ENCODE measurements at regions not wholly inside any gene's neighbourhood (a gene's known extent, or its start where the extent isn't known, plus 50 kb on each side); places are given as distances from the start of the nearest gene placed in this dataset.

- Histone ChIP-seq H3K9me3 (ENCODE audit: control insufficient read depth in 4 of 4, low read length in 3 of 4) (no peaks in the 10 kb centered on the region), H3K27ac (ENCODE audit: low read depth in 1 of 2, low read length in 2 of 2) (no peak overlapping the region), H3K4me3 (ENCODE audit: low read depth in 1 of 3, low read length in 3 of 3) (no peak overlapping the region), H3K36me3 (ENCODE audit: control insufficient read depth in 4 of 4, insufficient read depth in 3 of 4, low read depth in 1 of 4, low read length in 3 of 4) (no peaks in the 10 kb centered on the region), H3K9ac (ENCODE audit: low read depth in 1 of 2, low read length in 2 of 2) (no peak overlapping the region), H3K4me1 (ENCODE audit: control insufficient read depth in 4 of 4, insufficient read depth in 4 of 4, low read length in 3 of 4) (no peaks in the 10 kb centered on the region), H3K27me3 (ENCODE audit: control insufficient read depth in 4 of 4, insufficient read depth in 4 of 4, low read length in 3 of 4) (no peaks in the 10 kb centered on the region)
- no peak for DNase-seq (ENCODE audit: low spot score)
- TF ChIP-seq EGR1 (IDR thresholded peaks at IDR 0.05; ENCODE audit: low read depth in 2 of 2): no peak
- TF ChIP-seq GABPA (IDR thresholded peaks at IDR 0.05 in 1 of 2, conservative IDR thresholded peaks at IDR 0.05 in 1 of 2): no peak
- no peak for TF ChIP-seq NR2F2 (IDR thresholded peaks at IDR 0.05)
- no peak for TF ChIP-seq RAD21 (IDR thresholded peaks at IDR 0.05)
- TF ChIP-seq ZBTB33 (IDR thresholded peaks at IDR 0.05): no peak
- TF ChIP-seq, protein P1, sequence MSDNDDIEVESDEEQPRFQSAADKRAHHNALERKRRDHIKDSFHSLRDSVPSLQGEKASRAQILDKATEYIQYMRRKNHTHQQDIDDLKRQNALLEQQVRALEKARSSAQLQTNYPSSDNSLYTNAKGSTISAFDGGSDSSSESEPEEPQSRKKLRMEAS (IDR thresholded peaks at IDR 0.05): no peak
These were observed 890.0 kb upstream of the DDX18 start for GRCh38 chr2:116924509-116924908.

DNA sequence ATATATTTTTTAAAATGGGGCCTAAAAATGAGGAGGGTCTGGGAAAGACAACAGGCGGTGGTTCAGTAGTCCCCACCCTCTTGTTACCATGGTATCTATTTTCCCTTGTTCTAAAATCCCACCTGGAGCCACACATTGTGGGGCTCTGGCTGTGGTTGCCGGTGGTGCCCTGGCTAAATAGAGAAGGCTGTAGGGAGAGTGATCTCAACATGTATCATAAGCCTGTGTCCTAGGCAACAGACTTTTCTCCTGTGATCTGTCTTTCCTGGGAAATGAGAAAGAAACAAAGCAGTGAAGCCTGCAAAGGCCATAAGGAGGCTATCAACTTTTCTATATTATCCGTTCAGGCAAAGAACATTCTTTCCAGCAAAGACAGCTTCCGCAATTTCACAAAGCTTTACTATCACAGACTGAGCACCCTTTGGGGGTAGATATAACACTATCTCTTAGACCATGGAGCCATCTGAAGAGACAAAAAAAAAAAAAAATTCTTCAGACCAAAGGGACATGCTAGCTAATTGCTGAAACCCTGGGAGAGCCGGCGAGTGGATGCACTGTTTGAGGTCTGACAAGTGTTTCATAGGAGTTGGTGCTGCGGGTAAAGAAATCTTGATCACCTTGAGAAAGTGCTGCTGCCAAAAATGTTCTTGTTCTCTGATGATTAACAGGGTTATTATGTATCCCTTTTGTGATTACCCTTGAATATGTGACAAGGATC is 879.2 kb upstream of the DDX18 start:
- no peak for TF ChIP-seq NR2F2 (IDR thresholded peaks at IDR 0.05)
- no peak for TF ChIP-seq ATF3 (IDR thresholded peaks at IDR 0.05)
- TF ChIP-seq FOXA2 (IDR thresholded peaks at IDR 0.05): no peak
- TF ChIP-seq FOXA1 (IDR thresholded peaks at IDR 0.05): no peak
- TF ChIP-seq EGR1 (IDR thresholded peaks at IDR 0.05; ENCODE audit: low read depth in 2 of 2): no peak
- TF ChIP-seq, protein P1 (IDR thresholded peaks at IDR 0.05): no peak
- TF ChIP-seq HNF4G (IDR thresholded peaks at IDR 0.05): no peak
- no peak for TF ChIP-seq ZBTB33 (IDR thresholded peaks at IDR 0.05)
- TF ChIP-seq JUND (IDR thresholded peaks at IDR 0.05): no peak
- no peak for TF ChIP-seq REST (IDR thresholded peaks at IDR 0.05)
- no peak for TF ChIP-seq YY1 (IDR thresholded peaks at IDR 0.05)
- no peak for TF ChIP-seq TAF1 (conservative IDR thresholded peaks at IDR 0.05)
- no peak for TF ChIP-seq SP1 (IDR thresholded peaks at IDR 0.05)
- no peak for TF ChIP-seq GABPA (IDR thresholded peaks at IDR 0.05 in 1 of 2, conservative IDR thresholded peaks at IDR 0.05 in 1 of 2)
- no peak for TF ChIP-seq RXRA (IDR thresholded peaks at IDR 0.05)
- TF ChIP-seq RAD21 (IDR thresholded peaks at IDR 0.05): no peak
- no peak for TF ChIP-seq HNF4A (conservative IDR thresholded peaks at IDR 0.05)
- Histone ChIP-seq H3K9ac (ENCODE audit: low read depth in 1 of 2, low read length in 2 of 2) (no peak overlapping the region), H3K27ac (ENCODE audit: low read depth in 1 of 2, low read length in 2 of 2) (no peak overlapping the region), H3K4me3 (ENCODE audit: low read depth in 1 of 3, low read length in 3 of 3) (no peak overlapping the region), H3K9me3 (ENCODE audit: control insufficient read depth in 4 of 4, low read length in 3 of 4) (no peaks in the 10 kb centered on the region), H3K4me1 (ENCODE audit: control insufficient read depth in 4 of 4, insufficient read depth in 4 of 4, low read length in 3 of 4) (no peaks in the 10 kb centered on the region), H3K36me3 (ENCODE audit: control insufficient read depth in 4 of 4, insufficient read depth in 3 of 4, low read depth in 1 of 4, low read length in 3 of 4) (no peaks in the 10 kb centered on the region), H3K27me3 (ENCODE audit: control insufficient read depth in 4 of 4, insufficient read depth in 4 of 4, low read length in 3 of 4) (no peaks in the 10 kb centered on the region)
- WGBS: 78% methylated on average over 7 of the region's 7 CpGs
- DNase-seq (ENCODE audit: low spot score): no peak

Data from liver (tissue), 7 donors.